Tibial artery (tissue), 4 donors: ENCODE measurements at regions not wholly inside any gene's neighbourhood (a gene's known extent, or its start where the extent isn't known, plus 50 kb on each side); places are given as distances from the start of the nearest gene placed in this dataset.

Experiments
- DNase-seq, 2 donors: peaks; one replicate each; pipeline ENCODE4 v3.0.0-alpha.2; 2019
- H3K27ac ChIP-seq, 2 donors: fragments of 200-600 bp; sonication (generic) in 1 of 2; 1 replicate in 1 of 2; 2 replicates in 1 of 2; pipeline ENCODE4 v1.5.1; 2018 to 2019; ENCODE audit warnings: mild to moderate bottlenecking in 1 of 2
- H3K27me3 ChIP-seq, 2 donors: fragments of 200-600 bp; sonication (generic) in 1 of 2; one replicate each; pipeline versions ENCODE4 v1.5.1 to v1.6.0; 2016 to 2019
- H3K36me3 ChIP-seq, 3 donors: fragments of 200-600 bp; sonication (generic) in 2 of 3; one replicate each; pipeline ENCODE4 v1.5.1; 2016 to 2019; ENCODE audit warnings: mild to moderate bottlenecking in 2 of 3
- H3K4me1 ChIP-seq, 4 donors: fragments of 200-600 bp; sonication (generic) in 2 of 4; 1 replicate in 3 of 4; 2 replicates in 1 of 4; pipeline ENCODE4 v1.5.1; 2016 to 2019
- H3K4me3 ChIP-seq, 2 donors: fragments of 200-600 bp; sonication (generic) in 1 of 2; 1 replicate in 1 of 2; 2 replicates in 1 of 2; pipeline ENCODE4 v1.5.1; 2018 to 2019; ENCODE audit warnings: mild to moderate bottlenecking in 2 of 2
- H3K9me3 ChIP-seq, 3 donors: fragments of 200-600 bp; sonication (generic) in 1 of 3; one replicate each; pipeline ENCODE4 v1.5.1; 2016 to 2019
- intact Hi-C: fragments of 100-400 bp; cut with DNase I; formaldehyde crosslinking; loops from one replicate; pipeline ENCODE4 v1.15.0; 2023; ENCODE audit warnings: low total_unique reads
- TF ChIP-seq, protein P1 (sequence below), 2 experiments: fragments of 200-600 bp in 1 of 2; fragments of 450-650 bp in 1 of 2; IDR thresholded peaks; one replicate each; pipeline ENCODE4 v1.5.1; 2017 to 2019; ENCODE audit warnings: antibody characterized with exemption in 2 of 2, mild to moderate bottlenecking in 1 of 2, moderate library complexity in 1 of 2

- Histone ChIP-seq H3K4me3 (no peak overlapping the region), H3K36me3 (no peaks in the 10 kb centered on the region), H3K4me1 (no peaks in the 10 kb centered on the region), H3K9me3 (no peaks in the 10 kb centered on the region), H3K27me3 (no peaks in the 10 kb centered on the region), H3K27ac (no peak overlapping the region)
- TF ChIP-seq, protein P1, sequence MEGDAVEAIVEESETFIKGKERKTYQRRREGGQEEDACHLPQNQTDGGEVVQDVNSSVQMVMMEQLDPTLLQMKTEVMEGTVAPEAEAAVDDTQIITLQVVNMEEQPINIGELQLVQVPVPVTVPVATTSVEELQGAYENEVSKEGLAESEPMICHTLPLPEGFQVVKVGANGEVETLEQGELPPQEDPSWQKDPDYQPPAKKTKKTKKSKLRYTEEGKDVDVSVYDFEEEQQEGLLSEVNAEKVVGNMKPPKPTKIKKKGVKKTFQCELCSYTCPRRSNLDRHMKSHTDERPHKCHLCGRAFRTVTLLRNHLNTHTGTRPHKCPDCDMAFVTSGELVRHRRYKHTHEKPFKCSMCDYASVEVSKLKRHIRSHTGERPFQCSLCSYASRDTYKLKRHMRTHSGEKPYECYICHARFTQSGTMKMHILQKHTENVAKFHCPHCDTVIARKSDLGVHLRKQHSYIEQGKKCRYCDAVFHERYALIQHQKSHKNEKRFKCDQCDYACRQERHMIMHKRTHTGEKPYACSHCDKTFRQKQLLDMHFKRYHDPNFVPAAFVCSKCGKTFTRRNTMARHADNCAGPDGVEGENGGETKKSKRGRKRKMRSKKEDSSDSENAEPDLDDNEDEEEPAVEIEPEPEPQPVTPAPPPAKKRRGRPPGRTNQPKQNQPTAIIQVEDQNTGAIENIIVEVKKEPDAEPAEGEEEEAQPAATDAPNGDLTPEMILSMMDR (IDR thresholded peaks at IDR 0.05) = no peak
- no peak for DNase-seq
- intact Hi-C loops = no loop called here
Measured at GRCh38 chr9:90446200-90446948, 196.2 kb downstream of the DIRAS2 start.

DNA sequence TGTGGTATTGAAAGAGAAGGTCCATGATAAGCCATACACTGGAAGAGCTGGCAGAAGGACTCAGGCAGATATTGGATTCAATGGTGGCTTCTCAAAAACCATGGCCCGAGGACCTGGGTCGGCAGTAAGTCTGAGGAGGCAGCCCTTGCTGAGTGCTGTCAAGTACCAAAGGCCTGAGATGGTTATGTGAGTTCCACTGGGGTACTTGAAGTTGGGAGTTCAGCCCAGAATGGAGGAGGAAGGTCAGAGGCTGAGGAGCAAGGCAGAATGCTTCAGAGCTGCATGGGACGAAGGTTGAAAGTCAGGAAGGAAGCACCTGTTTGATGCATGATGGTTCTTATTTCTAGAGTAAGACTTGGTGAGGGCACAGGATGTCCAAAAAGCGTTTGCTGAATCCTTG, 194.9 kb downstream of the DIRAS2 start:
- Histone ChIP-seq H3K27ac (no peak overlapping the region), H3K9me3 (no peaks in the 10 kb centered on the region), H3K4me1 (no peaks in the 10 kb centered on the region), H3K4me3 (no peak overlapping the region), H3K27me3 (no peaks in the 10 kb centered on the region), H3K36me3 (no peaks in the 10 kb centered on the region)
- TF ChIP-seq, protein P1 (IDR thresholded peaks at IDR 0.05) = no peak
- intact Hi-C loops = no loop called here
- no peak for DNase-seq

DNA sequence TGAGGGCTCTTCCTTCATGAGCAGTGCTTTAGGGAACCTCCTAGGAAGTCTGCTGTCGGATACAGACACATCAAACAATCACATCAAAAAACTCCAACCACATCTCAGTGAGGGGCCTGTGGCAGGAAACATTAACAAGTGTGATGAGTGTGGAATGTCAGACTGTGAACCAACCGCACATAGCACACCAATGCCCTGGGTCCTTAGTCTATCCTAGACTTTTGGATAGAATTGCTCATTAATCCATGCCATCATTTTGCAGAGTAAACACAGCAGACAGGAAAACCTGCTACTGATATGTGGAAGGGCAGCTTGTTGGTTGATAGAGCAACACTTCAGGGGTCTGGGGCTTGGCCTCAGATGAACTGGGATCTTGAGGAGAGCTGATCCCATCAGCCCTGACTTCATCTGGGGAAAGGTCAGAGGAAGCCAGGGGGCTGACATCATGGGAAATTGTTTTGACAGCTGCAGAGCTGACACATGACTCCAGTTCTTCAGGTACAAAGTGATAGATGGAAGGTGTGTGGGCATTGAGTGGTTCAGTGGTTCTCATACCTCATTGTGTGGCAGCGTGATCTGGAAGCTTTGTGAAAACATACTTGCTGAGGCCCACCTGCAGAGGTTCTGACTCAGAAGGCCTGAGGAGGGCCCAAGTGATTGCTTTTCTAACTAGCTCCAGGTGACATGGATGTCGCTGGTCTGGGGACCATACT, 193.3 kb downstream of the DIRAS2 start:
- Histone ChIP-seq H3K27ac (no peak overlapping the region), H3K4me3 (no peak overlapping the region), H3K36me3 (no peaks in the 10 kb centered on the region), H3K4me1 (no peaks in the 10 kb centered on the region), H3K27me3 (no peaks in the 10 kb centered on the region), H3K9me3 (no peaks in the 10 kb centered on the region)
- intact Hi-C loops = no loop called here
- TF ChIP-seq, protein P1 (IDR thresholded peaks at IDR 0.05) = no peak
- DNase-seq = no peak

DNA sequence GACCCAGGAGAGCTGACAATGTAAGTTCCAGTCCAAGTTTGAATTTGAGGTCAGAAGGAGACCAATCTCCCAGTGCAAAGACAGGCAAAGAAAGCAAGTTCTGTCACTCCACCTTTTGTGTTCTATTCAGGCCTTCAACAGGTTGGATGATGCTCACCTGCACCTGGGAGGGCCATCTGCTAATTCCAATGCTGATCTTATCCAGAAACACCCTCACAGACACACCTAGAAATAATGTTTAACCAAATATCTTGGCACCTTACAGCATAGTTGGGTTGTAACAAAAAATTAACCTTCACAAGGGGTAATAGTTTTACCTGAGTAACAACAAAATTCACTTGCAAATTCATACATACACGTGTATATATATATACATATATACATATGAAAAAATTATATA, 190.8 kb downstream of the DIRAS2 start:
- Histone ChIP-seq H3K27ac (no peak overlapping the region), H3K27me3 (no peaks in the 10 kb centered on the region), H3K9me3 (no peaks in the 10 kb centered on the region), H3K36me3 (no peaks in the 10 kb centered on the region), H3K4me1 (no peaks in the 10 kb centered on the region), H3K4me3 (no peak overlapping the region)
- intact Hi-C loops = no loop called here
- DNase-seq = no peak
- TF ChIP-seq, protein P1 (IDR thresholded peaks at IDR 0.05) = no peak

DNA sequence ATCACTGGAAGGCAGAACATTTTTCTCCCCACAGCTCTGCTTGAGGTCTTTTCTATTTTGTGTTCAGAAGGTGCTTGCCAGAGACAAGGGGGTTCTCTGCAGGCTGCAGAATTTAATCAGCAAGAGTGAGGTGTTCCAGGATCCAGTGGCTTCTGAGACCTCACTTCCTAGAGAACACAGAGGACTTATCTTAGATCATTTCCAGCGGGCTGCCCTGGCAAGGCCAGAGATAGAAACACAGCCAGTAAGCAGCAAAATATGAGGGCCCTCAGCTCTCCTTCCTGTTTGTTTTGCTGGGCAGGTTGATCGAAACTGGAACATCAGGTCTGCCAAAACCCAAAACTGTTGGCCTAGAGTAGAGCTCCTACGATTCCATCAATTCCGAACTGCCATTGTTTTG, 187.3 kb downstream of the DIRAS2 start:
- TF ChIP-seq, protein P1 (IDR thresholded peaks at IDR 0.05) = no peak
- Histone ChIP-seq H3K4me3 (no peak overlapping the region), H3K27ac (no peak overlapping the region), H3K4me1 (no peaks in the 10 kb centered on the region), H3K27me3 (no peaks in the 10 kb centered on the region), H3K36me3 (no peaks in the 10 kb centered on the region), H3K9me3 (no peaks in the 10 kb centered on the region)
- intact Hi-C loops = no loop called here
- DNase-seq = no peak
